Osteocyte (in vitro differentiated cells): ENCODE measurements at regions not wholly inside any gene's neighbourhood (a gene's known extent, or its start where the extent isn't known, plus 50 kb on each side); places are given as distances from the start of the nearest gene placed in this dataset.

Experiments
- DNase-seq: peaks from one replicate; pipeline ENCODE4 v3.0.0; 2021; ENCODE audit warnings: mixed read lengths; ENCODE audit not compliant: unreplicated experiment; ENCODE audit errors: extremely low spot score
- H3K27ac Mint-ChIP-seq: one replicate; pipeline ENCODE4 v1.8.0; 2021; ENCODE audit warnings: mild to moderate bottlenecking, mixed read lengths; ENCODE audit not compliant: unreplicated experiment
- H3K27me3 Mint-ChIP-seq: one replicate; pipeline ENCODE4 v1.8.0; 2021; ENCODE audit warnings: mixed read lengths; ENCODE audit not compliant: unreplicated experiment
- H3K36me3 Mint-ChIP-seq: one replicate; pipeline ENCODE4 v1.8.0; 2021; ENCODE audit warnings: mixed read lengths; ENCODE audit not compliant: unreplicated experiment
- H3K4me1 Mint-ChIP-seq: one replicate; pipeline ENCODE4 v1.8.0; 2021; ENCODE audit warnings: mixed read lengths; ENCODE audit not compliant: unreplicated experiment
- H3K4me3 Mint-ChIP-seq: one replicate; pipeline ENCODE4 v1.8.0; 2021; ENCODE audit warnings: mild to moderate bottlenecking, moderate library complexity, mixed read lengths; ENCODE audit not compliant: unreplicated experiment
- H3K9me3 Mint-ChIP-seq: one replicate; pipeline ENCODE4 v1.8.0; 2021; ENCODE audit warnings: mixed read lengths; ENCODE audit not compliant: unreplicated experiment
- CTCF ChIP-seq: fragments of 200-600 bp; sonication (generic); IDR thresholded peaks from 2 replicates; pipeline ENCODE4 v1.5.0; 2021; ENCODE audit warnings: antibody characterized with exemption, mild to moderate bottlenecking, moderate library complexity

DNA sequence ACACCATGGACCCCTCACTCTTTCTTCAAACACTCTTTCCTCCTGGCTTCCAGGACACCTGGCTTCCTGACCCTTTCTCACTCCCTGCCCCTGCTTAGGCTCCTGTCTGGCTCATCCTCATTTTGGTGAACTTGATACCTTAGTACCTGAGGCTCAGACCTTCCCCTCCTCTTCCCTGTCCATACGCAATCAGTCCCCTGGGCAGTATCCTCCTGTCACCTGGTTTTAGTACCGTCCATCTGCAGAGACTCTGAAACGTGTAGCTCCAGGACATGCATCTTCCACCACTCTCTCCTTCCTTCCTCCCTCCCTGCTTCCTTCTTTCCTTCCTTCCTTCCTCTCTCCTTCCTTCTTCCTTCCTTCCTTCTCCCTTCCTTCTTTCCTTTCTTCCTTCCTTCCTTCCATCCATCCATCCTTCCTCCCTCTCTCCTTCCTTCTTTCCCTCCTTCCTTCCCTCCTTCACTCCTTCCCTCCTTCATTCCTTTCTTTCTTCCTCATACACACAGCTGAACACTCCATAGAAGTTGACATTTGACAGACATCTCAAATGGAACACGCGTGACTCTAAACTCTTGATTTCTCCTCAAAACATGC lies 1488.6 kb downstream of the TBC1D22A start:
- no peaks in the 10 kb centered on the region for H3K4me1 Mint-ChIP-seq
- no peak overlapping the region for H3K4me3 Mint-ChIP-seq
- no peak overlapping the region for H3K27ac Mint-ChIP-seq
- peaks cover 46% of the 10 kb centered on the region for H3K27me3 Mint-ChIP-seq
- no peaks in the 10 kb centered on the region for H3K36me3 Mint-ChIP-seq
- no peak for TF ChIP-seq CTCF
- H3K9me3 Mint-ChIP-seq, result no peaks in the 10 kb centered on the region
- no peak for DNase-seq

- Mint-ChIP-seq H3K9me3 (no peaks in the 10 kb centered on the region), H3K36me3 (no peaks in the 10 kb centered on the region), H3K27me3 (peaks cover 45% of the 10 kb centered on the region), H3K4me3 (no peak overlapping the region), H3K4me1 (no peaks in the 10 kb centered on the region), H3K27ac (no peak overlapping the region)
- no peak for TF ChIP-seq CTCF
- no peak for DNase-seq
Observed at GRCh38 chr22:48250286-48250895, 1487.9 kb downstream of the TBC1D22A start.

- H3K9me3 Mint-ChIP-seq, result no peaks in the 10 kb centered on the region
- H3K27ac Mint-ChIP-seq, result no peak overlapping the region
- no peak for TF ChIP-seq CTCF
- H3K4me1 Mint-ChIP-seq, result no peaks in the 10 kb centered on the region
- H3K36me3 Mint-ChIP-seq, result no peaks in the 10 kb centered on the region
- H3K27me3 Mint-ChIP-seq, result peaks cover 40% of the 10 kb centered on the region
- DNase-seq, result no peak
- H3K4me3 Mint-ChIP-seq, result no peak overlapping the region
Observed at GRCh38 chr22:48249713-48250268, 1487.3 kb downstream of the TBC1D22A start.

DNA sequence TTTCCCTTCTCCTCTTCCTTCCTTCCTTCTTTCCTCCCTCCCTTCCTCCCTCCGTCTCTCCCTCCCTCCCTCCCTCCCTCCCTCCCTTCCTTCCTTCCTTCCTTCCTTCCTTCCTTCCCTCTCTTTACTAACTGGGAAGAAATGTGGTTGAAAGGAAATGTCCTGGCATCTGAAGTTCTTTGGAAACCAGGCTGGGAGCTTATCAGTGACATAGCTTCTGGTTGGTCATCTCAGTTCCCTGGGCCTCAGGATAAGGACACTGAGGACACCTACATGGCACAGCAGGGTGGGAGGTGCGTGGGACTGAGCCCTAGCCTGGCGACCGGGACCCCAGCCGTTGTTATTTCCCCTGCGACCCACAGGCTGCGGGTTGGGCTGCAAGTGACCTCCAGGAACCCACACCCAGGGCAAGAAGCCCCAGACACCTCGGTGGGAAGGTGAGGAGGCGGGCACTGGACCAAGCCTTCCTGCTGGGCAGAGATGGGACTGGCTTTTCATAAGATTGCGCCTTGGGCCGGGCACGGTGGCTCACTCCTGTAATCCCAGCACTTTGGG lies 1486.5 kb downstream of the TBC1D22A start:
- Mint-ChIP-seq H3K9me3 (no peaks in the 10 kb centered on the region), H3K4me1 (no peaks in the 10 kb centered on the region), H3K36me3 (no peaks in the 10 kb centered on the region), H3K4me3 (no peak overlapping the region), H3K27me3 (peaks cover 33% of the 10 kb centered on the region), H3K27ac (no peak overlapping the region)
- no peak for TF ChIP-seq CTCF
- no peak for DNase-seq

DNA sequence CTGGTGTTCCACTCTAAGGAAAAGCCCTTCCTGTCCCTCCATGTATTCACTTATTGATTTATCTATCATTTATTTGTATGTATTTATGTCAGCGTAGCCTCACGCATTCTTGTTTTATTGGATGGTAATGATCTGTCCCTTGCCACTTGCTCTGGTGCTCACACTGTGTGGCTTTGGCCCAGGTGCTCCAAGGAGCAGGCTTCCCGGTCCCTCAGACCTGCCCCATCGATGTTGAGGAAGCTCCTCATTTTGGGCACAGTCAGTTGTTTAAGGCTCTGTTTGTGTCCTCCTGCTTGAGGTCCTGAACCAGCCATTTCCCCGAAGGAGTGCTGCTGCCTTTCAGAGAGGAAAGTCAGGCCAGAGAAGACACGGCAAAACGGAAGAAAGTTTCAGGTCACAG lies 1485.4 kb downstream of the TBC1D22A start:
- Mint-ChIP-seq H3K4me3 (no peak overlapping the region), H3K9me3 (no peaks in the 10 kb centered on the region), H3K4me1 (no peaks in the 10 kb centered on the region), H3K27me3 (peaks cover 29% of the 10 kb centered on the region), H3K36me3 (no peaks in the 10 kb centered on the region), H3K27ac (no peak overlapping the region)
- no peak for DNase-seq
- no peak for TF ChIP-seq CTCF
